GM19452 (cell line): ENCODE measurements at regions not wholly inside any gene's neighbourhood (a gene's known extent, or its start where the extent isn't known, plus 50 kb on each side); places are given as distances from the start of the nearest gene placed in this dataset.

Experiments
- ATAC-seq: cut with Tn5 transposase; IDR thresholded peaks from one replicate; pipeline ENCODE4 v1.9.1; 2021; ENCODE audit not compliant: unreplicated experiment

DNA sequence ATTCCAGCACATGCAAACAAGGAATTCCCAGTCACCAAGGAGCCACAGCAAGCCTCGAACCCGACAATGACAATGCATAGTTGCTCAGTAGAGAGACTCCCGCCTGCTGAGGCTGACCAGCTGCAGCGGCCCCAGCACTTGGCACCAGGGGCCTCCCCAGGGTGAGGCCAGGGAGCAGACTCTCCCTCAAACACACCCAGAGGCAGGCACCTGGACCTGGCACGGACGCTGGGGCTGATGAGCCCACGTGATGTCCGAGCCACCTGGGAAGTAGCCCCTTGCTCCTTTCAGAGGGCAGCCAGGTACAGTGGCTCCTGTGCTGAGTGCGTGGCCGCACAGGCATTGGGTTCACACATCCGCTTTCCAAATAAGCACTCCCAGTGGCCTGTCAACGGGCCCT is 315.9 kb upstream of the TGFBR2 start:
- ATAC-seq = no peak

- no peak for ATAC-seq
Measured at GRCh38 chr3:30292192-30292893, 314.1 kb upstream of the TGFBR2 start.

- ATAC-seq = no peak
Measured at GRCh38 chr3:30293621-30294240, 312.7 kb upstream of the TGFBR2 start.

GRCh38 chr3:30294241-30294667 is 312.1 kb upstream of the TGFBR2 start:
- no peak for ATAC-seq

- ATAC-seq = no peak
Measured at GRCh38 chr3:30297112-30297511, 309.3 kb upstream of the TGFBR2 start.

DNA sequence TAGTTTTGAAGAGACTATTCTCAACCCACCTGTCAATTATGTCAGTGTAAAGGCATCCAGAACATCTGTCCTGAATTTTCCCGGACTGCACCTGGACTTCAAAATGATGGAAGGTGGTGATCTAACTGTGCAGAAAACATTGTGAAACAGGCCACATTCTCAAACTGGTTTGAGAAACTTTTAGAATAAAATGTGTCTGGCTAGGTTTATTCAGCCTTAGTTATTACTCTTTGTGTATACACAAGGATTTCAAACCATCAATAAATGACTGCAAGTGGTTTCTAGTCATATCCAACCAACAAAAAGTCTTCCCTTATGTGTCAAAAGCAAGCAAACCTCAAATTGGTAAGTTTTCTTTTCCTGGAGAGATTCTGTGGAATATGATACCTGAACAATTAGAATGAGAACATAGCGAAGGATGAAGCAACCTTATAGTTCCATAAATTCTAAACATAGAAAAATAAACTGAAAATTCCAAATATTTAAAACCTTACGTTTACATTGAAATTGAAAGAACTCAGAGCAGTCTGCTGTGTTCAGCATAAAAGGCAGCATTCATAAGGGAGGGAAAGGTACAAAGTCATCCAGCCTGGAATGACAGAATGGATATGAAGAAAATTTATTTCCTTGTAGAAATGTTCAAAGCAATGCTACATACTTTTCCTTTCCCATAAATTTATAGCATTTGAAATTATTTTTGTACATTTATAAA is 306.6 kb upstream of the TGFBR2 start:
- ATAC-seq = no peak

DNA sequence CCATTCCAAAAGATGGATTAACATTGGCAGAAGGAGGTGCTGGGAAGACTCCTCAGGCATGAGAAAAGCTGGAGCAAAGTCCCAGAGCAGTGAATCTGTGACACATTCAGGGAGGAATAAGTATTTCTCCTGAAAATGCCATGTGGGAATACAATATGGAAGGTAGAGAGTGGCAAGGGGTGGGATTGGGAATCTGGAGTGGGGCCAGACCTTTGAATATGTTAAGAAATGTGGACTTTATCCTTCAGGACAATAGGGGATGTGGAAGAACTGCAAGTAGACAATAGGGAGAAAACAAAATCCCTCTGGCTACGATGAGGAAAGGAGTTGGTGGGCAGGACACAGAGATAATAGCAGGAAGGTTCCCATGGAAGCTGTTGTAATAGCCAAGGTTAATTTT is 305.6 kb upstream of the TGFBR2 start:
- ATAC-seq = no peak

DNA sequence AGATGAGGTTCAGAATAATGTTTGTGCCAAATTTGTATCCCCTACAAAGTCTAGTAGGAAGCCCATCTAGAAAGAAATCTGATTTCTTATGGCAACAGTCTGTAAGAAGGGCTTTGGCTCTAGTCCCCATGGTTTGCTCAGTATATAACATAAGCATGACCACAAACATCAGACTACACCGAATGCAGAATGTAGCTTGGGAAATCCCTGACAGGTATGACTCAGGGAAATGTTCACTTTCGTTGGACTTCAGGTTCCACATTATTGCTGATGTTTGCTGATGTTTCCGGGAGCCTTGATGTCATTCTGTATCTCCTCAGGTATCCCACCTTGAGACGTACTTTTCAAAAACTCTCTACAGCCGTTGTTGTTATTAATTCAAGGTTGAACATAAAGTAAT is 304.4 kb upstream of the TGFBR2 start:
- peak; percentile 60 for ATAC-seq

DNA sequence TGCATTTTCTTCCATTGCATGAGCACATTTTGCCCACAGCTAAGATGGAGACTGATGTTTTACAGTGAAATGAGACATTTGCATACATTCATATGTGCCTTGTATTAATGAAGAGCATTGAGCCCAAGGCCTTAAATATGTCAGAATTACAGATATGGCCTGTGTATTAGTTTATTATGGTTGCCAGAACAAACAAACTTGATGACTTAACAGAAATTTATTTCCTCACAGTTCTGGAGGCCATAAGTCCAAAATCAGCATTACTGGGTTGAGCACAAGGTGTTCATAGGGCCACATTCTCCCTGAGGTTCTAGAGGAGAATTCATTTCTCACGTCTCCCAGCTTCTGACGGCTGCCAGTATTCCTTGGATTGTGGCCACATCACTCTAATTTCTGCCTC is 302.6 kb upstream of the TGFBR2 start:
- no peak for ATAC-seq

GRCh38 chr3:30305021-30305420 is 301.4 kb upstream of the TGFBR2 start:
- ATAC-seq = no peak

- no peak for ATAC-seq
Measured at GRCh38 chr3:30306896-30307295, 299.5 kb upstream of the TGFBR2 start.

DNA sequence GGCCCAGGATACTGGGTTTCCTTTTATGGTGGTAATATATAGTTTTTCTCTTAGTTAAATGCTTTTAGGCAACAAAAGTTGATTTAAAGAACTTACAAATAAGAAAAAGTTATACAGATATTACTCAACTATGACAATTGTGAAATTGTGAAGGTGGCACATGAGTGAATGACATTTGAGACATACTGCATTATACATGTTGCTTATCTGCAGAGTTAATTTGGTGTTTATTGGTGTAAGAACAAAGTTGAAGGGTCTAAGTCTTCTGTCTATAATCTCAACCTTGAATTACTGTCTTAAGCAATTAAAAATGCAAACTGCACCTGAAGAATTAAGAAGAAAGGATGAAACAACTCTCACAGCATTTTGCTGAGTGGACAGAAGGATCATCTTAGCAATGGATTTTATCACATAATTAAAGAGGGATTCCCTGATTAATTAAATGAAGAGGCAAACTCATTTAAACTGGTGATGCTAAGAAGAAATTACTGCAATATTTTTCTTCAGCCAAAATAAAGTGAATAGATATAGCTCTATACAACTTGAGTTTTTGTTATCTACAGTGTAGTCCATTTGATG is 298.9 kb upstream of the TGFBR2 start:
- ATAC-seq = no peak

DNA sequence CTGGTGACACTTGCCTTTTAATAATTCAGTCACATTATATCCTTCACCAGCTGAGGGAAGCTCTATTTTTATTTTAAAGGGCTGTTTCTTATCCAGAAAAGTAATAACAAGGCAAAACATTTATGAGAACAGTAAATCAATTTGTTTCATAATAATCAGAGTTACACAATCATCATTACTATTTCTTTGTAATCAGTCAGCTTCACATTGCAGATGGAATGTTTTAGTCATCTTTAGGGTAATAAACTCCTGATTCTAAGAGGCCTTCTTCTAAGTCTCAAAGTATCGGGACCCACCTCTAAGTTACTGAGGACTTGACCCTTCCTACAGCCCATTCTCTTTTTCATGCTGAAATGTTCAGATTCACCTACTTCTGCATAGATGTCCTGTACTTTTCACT is 298.3 kb upstream of the TGFBR2 start:
- ATAC-seq = no peak

GRCh38 chr3:30309961-30310954 is 296.1 kb upstream of the TGFBR2 start:
- ATAC-seq = no peak

GRCh38 chr3:30311781-30312180 is 294.6 kb upstream of the TGFBR2 start:
- ATAC-seq = no peak

GRCh38 chr3:30313840-30314239 is 292.6 kb upstream of the TGFBR2 start:
- no peak for ATAC-seq

DNA sequence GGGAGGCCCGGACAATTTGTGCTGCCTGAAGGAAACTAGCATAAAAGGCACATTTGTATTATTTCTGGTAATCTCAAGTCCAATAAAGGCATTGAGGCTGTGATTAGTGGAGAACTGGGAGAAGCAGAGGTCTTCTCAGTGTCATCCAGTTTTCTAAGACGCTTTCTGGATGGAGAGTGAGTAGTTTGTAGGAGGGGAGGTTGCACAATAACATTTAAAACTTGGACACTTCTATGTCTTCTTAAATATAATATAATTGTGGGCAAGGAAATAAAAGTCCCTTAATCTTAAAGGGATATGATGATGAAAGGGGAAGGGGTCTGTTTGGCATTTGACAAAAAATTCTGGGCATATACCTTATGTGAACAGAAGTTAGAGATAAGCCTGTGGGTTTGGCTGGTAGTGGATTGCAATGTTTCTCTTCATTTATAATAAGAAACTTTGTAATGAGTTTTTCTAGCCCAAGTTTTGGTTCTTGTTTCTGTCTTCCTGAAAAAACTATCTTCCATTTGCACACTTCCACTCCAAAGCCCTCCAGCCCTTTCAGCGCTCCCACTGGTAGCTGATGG is 291.6 kb upstream of the TGFBR2 start:
- no peak for ATAC-seq

DNA sequence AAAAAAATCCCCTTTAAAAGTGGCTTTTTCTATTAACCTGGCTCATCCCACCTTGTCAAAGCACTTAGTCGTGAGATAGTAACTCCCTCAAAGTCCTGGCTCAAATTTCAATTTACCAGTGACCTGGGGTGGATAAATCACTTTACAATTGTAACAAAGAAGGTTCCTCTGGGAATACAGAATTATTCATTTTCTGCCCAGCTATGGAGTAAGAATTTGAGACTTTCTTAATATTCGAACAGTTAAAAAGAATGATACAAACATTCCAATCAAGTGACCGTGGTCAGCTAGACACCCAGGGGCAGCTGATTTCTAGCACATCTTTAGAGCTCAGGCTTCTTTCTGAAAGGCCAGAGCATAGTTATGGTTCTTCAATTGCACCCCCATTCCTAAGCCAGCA is 291.0 kb upstream of the TGFBR2 start:
- ATAC-seq = no peak

GRCh38 chr3:30317561-30317960 is 288.8 kb upstream of the TGFBR2 start:
- no peak for ATAC-seq

DNA sequence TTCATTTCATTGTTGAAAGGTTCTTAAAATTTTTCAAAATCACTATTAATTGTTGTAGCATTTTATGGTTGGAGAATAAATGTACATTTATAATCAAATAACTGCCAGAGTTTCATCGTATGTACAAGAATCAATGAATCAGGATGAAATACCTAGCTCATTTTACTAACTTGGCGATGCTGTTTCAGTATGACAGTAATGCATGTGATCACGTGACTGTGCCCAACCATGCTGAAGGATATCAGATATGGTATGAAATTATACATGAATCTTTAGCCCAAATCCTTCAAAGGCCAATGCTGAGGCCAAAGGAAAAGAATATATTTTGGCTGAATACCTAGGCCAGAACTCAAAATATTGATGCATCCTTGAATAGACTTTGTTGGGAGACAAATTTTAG is 288.3 kb upstream of the TGFBR2 start:
- ATAC-seq = no peak
